ENCODE measurements at regions not wholly inside any gene's neighbourhood (a gene's known extent, or its start where the extent isn't known, plus 50 kb on each side); places are given as distances from the start of the nearest gene placed in this dataset.
A peak's percentile ranks its signal among the peaks of the same experiment; 100 is the strongest.

DNA sequence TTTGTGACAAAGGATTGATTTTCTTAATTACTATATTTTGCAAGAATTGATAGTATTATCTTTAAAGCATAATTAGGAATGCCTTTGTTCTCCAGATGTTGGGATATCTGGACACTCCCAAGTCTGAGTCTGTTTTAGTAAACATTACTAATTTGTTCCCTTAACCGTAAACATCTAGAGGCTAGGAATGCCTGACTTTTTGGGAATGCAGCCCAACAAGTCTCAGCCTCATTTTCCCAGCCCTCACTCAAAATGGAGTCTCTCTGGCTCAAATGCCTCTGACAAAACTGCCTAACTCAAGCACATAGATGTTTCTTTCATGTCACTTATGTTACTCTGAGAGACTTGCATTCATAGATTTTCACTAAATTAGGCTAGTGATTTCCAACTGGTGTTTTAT is 297.0 kb upstream of the CLNK start:
- H3K27me3 ChIP-seq (ENCODE audit: control insufficient read depth, insufficient read depth, low read length, poor library complexity, severe bottlenecking) = no peaks in the 10 kb centered on the region
- WGBS, 2 experiments (ENCODE audit: insufficient coverage in 1 of 2, insufficient read length in 1 of 2) = 80% methylated on average over 1 of the region's 1 CpG
- no peak for DNase-seq
- TF ChIP-seq, protein P1, sequence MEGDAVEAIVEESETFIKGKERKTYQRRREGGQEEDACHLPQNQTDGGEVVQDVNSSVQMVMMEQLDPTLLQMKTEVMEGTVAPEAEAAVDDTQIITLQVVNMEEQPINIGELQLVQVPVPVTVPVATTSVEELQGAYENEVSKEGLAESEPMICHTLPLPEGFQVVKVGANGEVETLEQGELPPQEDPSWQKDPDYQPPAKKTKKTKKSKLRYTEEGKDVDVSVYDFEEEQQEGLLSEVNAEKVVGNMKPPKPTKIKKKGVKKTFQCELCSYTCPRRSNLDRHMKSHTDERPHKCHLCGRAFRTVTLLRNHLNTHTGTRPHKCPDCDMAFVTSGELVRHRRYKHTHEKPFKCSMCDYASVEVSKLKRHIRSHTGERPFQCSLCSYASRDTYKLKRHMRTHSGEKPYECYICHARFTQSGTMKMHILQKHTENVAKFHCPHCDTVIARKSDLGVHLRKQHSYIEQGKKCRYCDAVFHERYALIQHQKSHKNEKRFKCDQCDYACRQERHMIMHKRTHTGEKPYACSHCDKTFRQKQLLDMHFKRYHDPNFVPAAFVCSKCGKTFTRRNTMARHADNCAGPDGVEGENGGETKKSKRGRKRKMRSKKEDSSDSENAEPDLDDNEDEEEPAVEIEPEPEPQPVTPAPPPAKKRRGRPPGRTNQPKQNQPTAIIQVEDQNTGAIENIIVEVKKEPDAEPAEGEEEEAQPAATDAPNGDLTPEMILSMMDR (conservative IDR thresholded peaks at IDR 0.05) = no peak
- H3K9me3 Mint-ChIP-seq = peaks cover 6% of the 10 kb centered on the region
- no peaks in the 10 kb centered on the region for H3K27me3 Mint-ChIP-seq (ENCODE audit: insufficient read depth)
- H3K4me1 ChIP-seq (ENCODE audit: control insufficient read depth, insufficient read depth, low read length) = peaks cover 32% of the 10 kb centered on the region
- no peak overlapping the region for H3K4me3 ChIP-seq (ENCODE audit: low read length)
- H3K9ac ChIP-seq (ENCODE audit: extremely low read depth, low read length, poor library complexity, severe bottlenecking) = no peak overlapping the region
- no peaks in the 10 kb centered on the region for H3K36me3 ChIP-seq (ENCODE audit: control insufficient read depth, insufficient read depth, low read length)
- peak overlapping the region; percentile 65 for H3K27ac Mint-ChIP-seq
- H3K9me3 ChIP-seq (ENCODE audit: control insufficient read depth, low read length) = peaks cover 3% of the 10 kb centered on the region
- peaks cover 2% of the 10 kb centered on the region for H3K36me3 Mint-ChIP-seq (ENCODE audit: low read depth)
- H3K4me1 Mint-ChIP-seq = peaks cover 44% of the 10 kb centered on the region
- H3K27ac ChIP-seq (ENCODE audit: low read depth, low read length) = no peak overlapping the region
- no peak overlapping the region for H3K4me3 Mint-ChIP-seq

- no peaks in the 10 kb centered on the region for H3K27me3 Mint-ChIP-seq (ENCODE audit: insufficient read depth)
- peaks cover 32% of the 10 kb centered on the region for H3K4me1 ChIP-seq (ENCODE audit: control insufficient read depth, insufficient read depth, low read length)
- no peaks in the 10 kb centered on the region for H3K27me3 ChIP-seq (ENCODE audit: control insufficient read depth, insufficient read depth, low read length, poor library complexity, severe bottlenecking)
- 92 to 95% methylated on average over 5 of the region's 5 CpGs for WGBS, 2 experiments (ENCODE audit: insufficient coverage in 1 of 2, insufficient read length in 1 of 2)
- H3K9me3 Mint-ChIP-seq = peaks cover 4% of the 10 kb centered on the region
- no peak for DNase-seq
- H3K4me3 Mint-ChIP-seq = no peak overlapping the region
- H3K9ac ChIP-seq (ENCODE audit: extremely low read depth, low read length, poor library complexity, severe bottlenecking) = no peak overlapping the region
- no peak overlapping the region for H3K27ac Mint-ChIP-seq
- no peaks in the 10 kb centered on the region for H3K36me3 ChIP-seq (ENCODE audit: control insufficient read depth, insufficient read depth, low read length)
- H3K27ac ChIP-seq (ENCODE audit: low read depth, low read length) = no peak overlapping the region
- peaks cover 44% of the 10 kb centered on the region for H3K4me1 Mint-ChIP-seq
- no peak overlapping the region for H3K4me3 ChIP-seq (ENCODE audit: low read length)
- TF ChIP-seq, protein P1 (conservative IDR thresholded peaks at IDR 0.05) = no peak
- no peaks in the 10 kb centered on the region for H3K9me3 ChIP-seq (ENCODE audit: control insufficient read depth, low read length)
- H3K36me3 Mint-ChIP-seq (ENCODE audit: low read depth) = no peaks in the 10 kb centered on the region
Measured at GRCh38 chr4:10981096-10981495, 296.5 kb upstream of the CLNK start.

DNA sequence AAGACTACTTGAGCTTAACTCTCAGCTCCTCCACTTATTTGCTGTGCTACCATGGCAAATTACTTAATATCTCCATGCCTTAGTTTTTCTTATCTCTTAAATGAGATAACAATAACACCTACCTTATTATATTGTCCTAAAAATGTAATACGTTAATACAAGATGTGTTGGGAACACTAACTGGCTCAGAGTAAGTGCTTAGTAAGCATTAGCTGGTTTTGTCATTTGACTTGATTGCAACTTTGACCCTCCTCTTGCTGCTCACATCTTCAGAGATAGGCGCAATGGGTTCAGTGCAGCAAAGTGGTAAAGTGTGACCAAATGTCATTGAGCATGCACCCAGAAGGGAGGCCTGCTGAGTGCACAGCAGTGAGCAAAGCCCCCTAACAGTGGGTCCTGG is 294.5 kb upstream of the CLNK start:
- no peak overlapping the region for H3K4me3 ChIP-seq (ENCODE audit: low read length)
- H3K27ac Mint-ChIP-seq = no peak overlapping the region
- no peaks in the 10 kb centered on the region for H3K27me3 Mint-ChIP-seq (ENCODE audit: insufficient read depth)
- H3K9ac ChIP-seq (ENCODE audit: extremely low read depth, low read length, poor library complexity, severe bottlenecking) = no peak overlapping the region
- no peak overlapping the region for H3K27ac ChIP-seq (ENCODE audit: low read depth, low read length)
- H3K27me3 ChIP-seq (ENCODE audit: control insufficient read depth, insufficient read depth, low read length, poor library complexity, severe bottlenecking) = no peaks in the 10 kb centered on the region
- H3K36me3 ChIP-seq (ENCODE audit: control insufficient read depth, insufficient read depth, low read length) = no peaks in the 10 kb centered on the region
- no peaks in the 10 kb centered on the region for H3K36me3 Mint-ChIP-seq (ENCODE audit: low read depth)
- no peak for DNase-seq
- peaks cover 4% of the 10 kb centered on the region for H3K9me3 Mint-ChIP-seq
- H3K4me3 Mint-ChIP-seq = no peak overlapping the region
- no peaks in the 10 kb centered on the region for H3K9me3 ChIP-seq (ENCODE audit: control insufficient read depth, low read length)
- peaks cover 23% of the 10 kb centered on the region for H3K4me1 ChIP-seq (ENCODE audit: control insufficient read depth, insufficient read depth, low read length)
- TF ChIP-seq, protein P1 (conservative IDR thresholded peaks at IDR 0.05) = no peak
- peaks cover 30% of the 10 kb centered on the region for H3K4me1 Mint-ChIP-seq
- 90 to 100% methylated on average over 1 to 2 of the region's 2 CpGs for WGBS, 2 experiments (ENCODE audit: insufficient coverage in 1 of 2, insufficient read length in 1 of 2)
